ENCODE measurements at regions not wholly inside any gene's neighbourhood (a gene's known extent, or its start where the extent isn't known, plus 50 kb on each side); places are given as distances from the start of the nearest gene placed in this dataset.
"Not testable (repeated sequence)": the region's sequence is repeated elsewhere in the genome, so short reads cannot be mapped to it uniquely, and the experiment has no call there.

- no peak for DNase-seq (ENCODE audit: low read depth)
- H3K4me3 ChIP-seq (ENCODE audit: low read depth, low read length): no peak overlapping the region
- TF ChIP-seq CTCF (conservative IDR thresholded peaks at IDR 0.05; ENCODE audit: low read depth, low read length): no peak
Observed at GRCh38 chr7:109873296-109873695, 1217.6 kb upstream of the LRRN3 start.

DNA sequence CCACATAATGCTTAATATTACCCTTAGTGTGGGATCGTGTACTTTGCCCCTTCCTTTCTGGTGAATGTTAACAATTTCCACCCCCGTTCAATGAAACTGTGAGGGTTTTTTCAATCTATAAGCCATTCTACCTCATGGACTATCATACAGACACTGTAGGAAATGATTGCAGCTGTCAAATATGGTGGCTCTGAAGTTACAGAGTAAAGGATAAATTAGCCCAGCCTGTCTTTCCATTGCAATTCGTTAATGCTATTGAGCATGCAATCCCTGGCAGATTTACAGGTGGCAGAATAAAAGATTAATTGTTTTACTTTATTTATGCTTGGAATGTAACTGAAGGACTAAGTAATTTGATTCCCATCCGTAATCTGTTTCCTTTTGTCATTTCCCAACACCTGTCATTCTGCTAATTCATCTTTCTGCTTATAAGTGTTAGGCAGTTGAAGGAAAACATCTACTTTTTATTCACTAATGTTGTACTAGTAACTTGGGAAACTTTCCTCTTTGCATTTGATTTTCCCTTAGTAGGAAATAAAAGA, 1211.6 kb upstream of the LRRN3 start:
- no peak for DNase-seq (ENCODE audit: low read depth)
- H3K4me3 ChIP-seq (ENCODE audit: low read depth, low read length): no peak overlapping the region
- no peak for TF ChIP-seq CTCF (conservative IDR thresholded peaks at IDR 0.05; ENCODE audit: low read depth, low read length)

DNA sequence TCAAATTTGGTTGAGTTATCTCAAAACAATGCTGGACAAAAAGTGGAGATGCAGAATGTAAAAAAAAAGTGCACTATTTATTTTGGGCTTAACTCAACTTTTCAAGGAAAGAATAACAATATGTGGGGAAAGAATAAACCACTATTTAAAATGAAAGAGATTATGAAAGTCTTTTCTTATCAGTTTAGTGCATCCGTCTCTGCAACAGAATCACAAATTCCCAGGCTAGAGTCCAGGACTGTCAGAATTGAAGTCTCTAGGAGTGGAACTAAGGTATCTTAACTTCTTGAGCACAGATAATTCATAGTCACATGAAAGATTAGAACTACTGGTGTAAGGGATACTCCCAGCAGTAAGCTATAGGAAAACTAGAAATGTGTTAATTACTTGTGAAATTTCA, 1200.3 kb upstream of the LRRN3 start:
- peak; percentile 23 for DNase-seq (ENCODE audit: low read depth)
- TF ChIP-seq CTCF (conservative IDR thresholded peaks at IDR 0.05; ENCODE audit: low read depth, low read length): no peak
- no peak overlapping the region for H3K4me3 ChIP-seq (ENCODE audit: low read depth, low read length)

- peak overlapping the region; percentile 7 for H3K4me3 ChIP-seq (ENCODE audit: low read depth, low read length)
- TF ChIP-seq CTCF (conservative IDR thresholded peaks at IDR 0.05; ENCODE audit: low read depth, low read length): no peak
- DNase-seq (ENCODE audit: low read depth): peak; percentile 9
Observed at GRCh38 chr7:109893231-109893630, 1197.7 kb upstream of the LRRN3 start.

GRCh38 chr7:109895536-109895935, 1195.4 kb upstream of the LRRN3 start:
- DNase-seq (ENCODE audit: low read depth): no peak
- TF ChIP-seq CTCF (conservative IDR thresholded peaks at IDR 0.05; ENCODE audit: low read depth, low read length): no peak
- H3K4me3 ChIP-seq (ENCODE audit: low read depth, low read length): no peak overlapping the region

GRCh38 chr7:109901926-109902325, 1189.0 kb upstream of the LRRN3 start:
- no peak for TF ChIP-seq CTCF (conservative IDR thresholded peaks at IDR 0.05; ENCODE audit: low read depth, low read length)
- H3K4me3 ChIP-seq (ENCODE audit: low read depth, low read length): no peak overlapping the region
- DNase-seq (ENCODE audit: low read depth): no peak

DNA sequence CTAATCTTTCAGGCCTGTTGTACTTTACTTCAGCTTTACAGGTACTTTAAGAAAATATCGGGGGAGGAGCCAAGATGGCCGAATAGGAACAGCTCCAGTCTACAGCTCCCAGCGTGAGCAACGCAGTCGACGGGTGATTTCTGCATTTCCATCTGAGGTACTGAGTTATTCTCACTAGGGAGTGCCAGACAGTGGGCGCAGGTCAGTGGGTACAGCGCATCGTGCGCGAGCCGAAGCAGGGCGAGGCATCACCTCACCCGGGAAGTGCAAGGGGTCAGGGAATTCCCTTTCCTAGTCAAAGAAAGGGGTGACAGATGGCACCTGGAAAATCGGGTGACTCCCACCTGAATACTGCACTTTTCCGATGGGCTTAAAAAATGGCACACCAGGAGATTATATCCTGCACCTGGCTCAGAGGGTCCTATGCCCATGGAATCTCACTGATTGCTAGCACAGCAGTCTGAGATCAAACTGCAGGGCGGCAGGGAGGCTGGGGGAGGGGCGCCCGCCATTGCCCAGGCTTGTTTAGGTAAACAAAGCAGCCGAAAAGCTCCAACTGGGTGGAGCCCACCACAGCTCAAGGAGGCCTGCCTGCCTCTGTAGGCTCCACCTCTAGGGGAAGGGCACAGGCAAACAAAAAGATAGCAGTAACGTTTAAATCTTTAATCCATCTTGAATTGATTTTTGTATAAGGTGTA, 1185.4 kb upstream of the LRRN3 start:
- not testable (repeated sequence) for DNase-seq (ENCODE audit: low read depth)

More for the DNA sequence above, 1185.4 kb upstream of the LRRN3 start:
- not testable (repeated sequence) for H3K4me3 ChIP-seq (ENCODE audit: low read depth, low read length)
